ENCODE measurements at regions not wholly inside any gene's neighbourhood (a gene's known extent, or its start where the extent isn't known, plus 50 kb on each side); places are given as distances from the start of the nearest gene placed in this dataset.
"Not testable (repeated sequence)": the region's sequence is repeated elsewhere in the genome, so short reads cannot be mapped to it uniquely, and the experiment has no call there.

GRCh38 chr2:131641414-131642206, 113.9 kb downstream of the CCDC74A start:
- no peaks in the 10 kb centered on the region for H3K9me3 ChIP-seq (ENCODE audit: insufficient read depth, low read depth)
- no peaks in the 10 kb centered on the region for H3K9me2 ChIP-seq (ENCODE audit: insufficient read depth)
- H3K27me3 ChIP-seq (ENCODE audit: insufficient read depth, low read depth) = 0 out of 2 replicates have a peak, but pooled peaks cover 7% of the 10 kb centered on the region
- H3K36me3 ChIP-seq (ENCODE audit: low read depth) = no peaks in the 10 kb centered on the region
- H3F3A ChIP-seq (ENCODE audit: insufficient read depth, low read depth) = no peaks in the 10 kb centered on the region
- no peak overlapping the region for H2AFZ ChIP-seq
- H3K79me2 ChIP-seq (ENCODE audit: low read depth) = no peaks in the 10 kb centered on the region
- H3K27ac ChIP-seq = no peak overlapping the region
- BruUV-seq (replicated peaks) = no TSS peak
- intact Hi-C loops (cut with micrococcal nuclease; ENCODE audit: unreplicated experiment) = no loop called here
- no peak for DNase-seq
- no peak overlapping the region for H3K4me3 ChIP-seq
- no peak overlapping the region for H3K4me2 ChIP-seq
- no peaks in the 10 kb centered on the region for H4K20me1 ChIP-seq (ENCODE audit: insufficient read depth)
- no peaks in the 10 kb centered on the region for H3K4me1 ChIP-seq (replicated peaks; ENCODE audit: insufficient read depth)
- CTCF ChIA-PET = no interaction called here
- POLR2A ChIA-PET (ENCODE audit: unreplicated experiment) = no interaction called here
- TF ChIP-seq CTCF (conservative IDR thresholded peaks at IDR 0.05) (no peak), EZH2 (IDR thresholded peaks at IDR 0.05; ENCODE audit: low read depth) (no peak)

GRCh38 chr2:131643180-131643579, 115.5 kb downstream of the CCDC74A start:
- H3K27me3 ChIP-seq (ENCODE audit: insufficient read depth, low read depth); DNase-seq; BruUV-seq (replicated peaks); CTCF ChIA-PET; H3K4me3 ChIP-seq; H3K4me1 ChIP-seq (replicated peaks; ENCODE audit: insufficient read depth); H4K20me1 ChIP-seq (ENCODE audit: insufficient read depth); H3K9me3 ChIP-seq (ENCODE audit: insufficient read depth, low read depth); H3K27ac ChIP-seq; POLR2A ChIA-PET (ENCODE audit: unreplicated experiment); H2AFZ ChIP-seq; H3F3A ChIP-seq (ENCODE audit: insufficient read depth, low read depth); H3K79me2 ChIP-seq (ENCODE audit: low read depth); H3K36me3 ChIP-seq (ENCODE audit: low read depth); H3K4me2 ChIP-seq; H3K9me2 ChIP-seq (ENCODE audit: insufficient read depth); intact Hi-C loops (cut with micrococcal nuclease; ENCODE audit: unreplicated experiment): not testable (repeated sequence)

- peaks cover 11% of the 10 kb centered on the region; the same call in 1 of the 2 replicates for H3K27me3 ChIP-seq (ENCODE audit: insufficient read depth, low read depth)
- H3K4me3 ChIP-seq = no peak overlapping the region
- H3K4me1 ChIP-seq (replicated peaks; ENCODE audit: insufficient read depth) = no peaks in the 10 kb centered on the region
- H3F3A ChIP-seq (ENCODE audit: insufficient read depth, low read depth) = no peaks in the 10 kb centered on the region
- no peak for TF ChIP-seq CTCF (conservative IDR thresholded peaks at IDR 0.05)
- no peak for TF ChIP-seq EZH2 (IDR thresholded peaks at IDR 0.05; ENCODE audit: low read depth)
- H3K4me2 ChIP-seq = no peak overlapping the region
- no peak overlapping the region for H2AFZ ChIP-seq
- H4K20me1 ChIP-seq (ENCODE audit: insufficient read depth) = no peaks in the 10 kb centered on the region
- H3K9me2 ChIP-seq (ENCODE audit: insufficient read depth) = no peaks in the 10 kb centered on the region
- intact Hi-C loops (cut with micrococcal nuclease; ENCODE audit: unreplicated experiment) = no loop called here
- POLR2A ChIA-PET (ENCODE audit: unreplicated experiment) = no interaction called here
- no peaks in the 10 kb centered on the region for H3K9me3 ChIP-seq (ENCODE audit: insufficient read depth, low read depth)
- H3K27ac ChIP-seq = no peak overlapping the region
- DNase-seq = no peak
- CTCF ChIA-PET = no interaction called here
- H3K79me2 ChIP-seq (ENCODE audit: low read depth) = no peaks in the 10 kb centered on the region
- no TSS peak for BruUV-seq (replicated peaks)
- H3K36me3 ChIP-seq (ENCODE audit: low read depth) = no peaks in the 10 kb centered on the region
These were observed 117.6 kb downstream of the CCDC74A start for GRCh38 chr2:131645177-131645765.

GRCh38 chr2:131646220-131646619, 118.5 kb downstream of the CCDC74A start:
- H3K9me3 ChIP-seq (ENCODE audit: insufficient read depth, low read depth); BruUV-seq (replicated peaks); intact Hi-C loops (cut with micrococcal nuclease; ENCODE audit: unreplicated experiment); H3K27ac ChIP-seq; H3K9me2 ChIP-seq (ENCODE audit: insufficient read depth); H3K79me2 ChIP-seq (ENCODE audit: low read depth); H3K4me1 ChIP-seq (replicated peaks; ENCODE audit: insufficient read depth); H4K20me1 ChIP-seq (ENCODE audit: insufficient read depth); POLR2A ChIA-PET (ENCODE audit: unreplicated experiment); H3K4me2 ChIP-seq; CTCF ChIA-PET; H2AFZ ChIP-seq; DNase-seq; H3F3A ChIP-seq (ENCODE audit: insufficient read depth, low read depth); H3K36me3 ChIP-seq (ENCODE audit: low read depth); H3K4me3 ChIP-seq: not testable (repeated sequence)
- H3K27me3 ChIP-seq (ENCODE audit: insufficient read depth, low read depth) = peaks cover 11% of the 10 kb centered on the region; the same call in 1 of the 2 replicates
